ENCODE measurements at regions not wholly inside any gene's neighbourhood (a gene's known extent, or its start where the extent isn't known, plus 50 kb on each side); places are given as distances from the start of the nearest gene placed in this dataset.

DNA sequence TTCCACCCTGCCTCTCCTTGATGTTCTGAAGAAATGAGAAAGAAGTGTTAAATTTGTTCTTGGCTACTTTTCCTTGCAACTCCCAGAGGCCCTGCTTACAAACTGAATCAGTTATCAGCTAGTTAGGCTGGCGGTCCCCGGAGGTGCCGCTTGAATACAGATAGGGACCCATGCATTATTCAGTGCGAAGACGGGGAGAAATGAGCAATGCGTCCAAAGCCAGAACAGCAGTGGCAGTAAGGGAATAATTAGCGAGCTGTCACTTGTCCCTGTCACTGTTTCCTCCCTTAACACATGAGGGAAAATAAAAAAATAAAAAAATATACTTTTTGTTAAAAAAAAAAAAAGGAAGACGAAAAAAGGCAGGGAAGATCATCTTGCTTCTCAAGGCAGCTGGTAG is 528.1 kb downstream of the MN1 start:
- H3K27ac ChIP-seq = peak overlapping the region; percentile 40 to 58
- peak in 5 of 8 experiments; percentile 87 to 93 (median 90) for ATAC-seq (replicated peaks in 6 of 8)
- WGBS, 10 experiments = 0 to 80% (median 16%) methylated on average over 2 to 8 of the region's 8 CpGs; no CpG with 5 or more reads in 2 of the 10 experiments
- in situ Hi-C loops (cut with MboI; ENCODE audit: low pct_unique_long_range_greater_than_20kb in 2 of 9, low sequenced_read_pairs in 9 of 9, unreplicated experiment in 9 of 9) = no loop called here
- peak overlapping the region in 2 of 5 donors; percentile 13 for H3K4me3 ChIP-seq
- H3K4me1 ChIP-seq (replicated peaks in 1 of 2) = peaks cover 19 to 30% of the 10 kb centered on the region in 2 donors

DNA sequence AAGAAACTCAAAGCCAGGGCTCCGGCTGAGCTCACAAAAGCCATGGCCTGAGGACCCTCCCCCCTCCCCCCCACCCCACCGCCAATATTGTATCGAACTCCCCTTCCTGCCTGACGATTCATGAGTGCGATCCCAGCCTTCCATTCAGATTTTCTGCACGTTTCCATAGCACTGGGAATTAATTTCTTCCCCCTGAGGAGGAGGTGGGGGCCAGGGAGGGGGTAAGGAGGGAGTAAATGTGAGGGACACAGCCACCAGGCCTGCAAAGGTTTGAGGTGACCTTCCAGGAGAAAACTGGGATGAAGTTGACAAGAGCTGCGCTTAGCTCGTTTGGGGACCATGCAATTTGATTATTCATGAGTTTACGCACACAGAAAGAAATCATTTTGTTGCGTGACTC is 527.7 kb downstream of the MN1 start:
- in situ Hi-C loops (cut with MboI; ENCODE audit: low pct_unique_long_range_greater_than_20kb in 2 of 9, low sequenced_read_pairs in 9 of 9, unreplicated experiment in 9 of 9) = no loop called here
- peak overlapping the region in 2 of 5 donors; percentile 13 for H3K4me3 ChIP-seq
- peak in 5 of 8 experiments; percentile 71 to 80 (median 72) for ATAC-seq (replicated peaks in 6 of 8)
- peaks cover 19 to 30% of the 10 kb centered on the region in 2 donors for H3K4me1 ChIP-seq (replicated peaks in 1 of 2)
- H3K27ac ChIP-seq = peak overlapping the region; percentile 40 to 58
- WGBS, 10 experiments = 38 to 70% (median 49%) methylated on average over 2 to 5 of the region's 10 CpGs; no CpG with 5 or more reads in 5 of the 10 experiments

DNA sequence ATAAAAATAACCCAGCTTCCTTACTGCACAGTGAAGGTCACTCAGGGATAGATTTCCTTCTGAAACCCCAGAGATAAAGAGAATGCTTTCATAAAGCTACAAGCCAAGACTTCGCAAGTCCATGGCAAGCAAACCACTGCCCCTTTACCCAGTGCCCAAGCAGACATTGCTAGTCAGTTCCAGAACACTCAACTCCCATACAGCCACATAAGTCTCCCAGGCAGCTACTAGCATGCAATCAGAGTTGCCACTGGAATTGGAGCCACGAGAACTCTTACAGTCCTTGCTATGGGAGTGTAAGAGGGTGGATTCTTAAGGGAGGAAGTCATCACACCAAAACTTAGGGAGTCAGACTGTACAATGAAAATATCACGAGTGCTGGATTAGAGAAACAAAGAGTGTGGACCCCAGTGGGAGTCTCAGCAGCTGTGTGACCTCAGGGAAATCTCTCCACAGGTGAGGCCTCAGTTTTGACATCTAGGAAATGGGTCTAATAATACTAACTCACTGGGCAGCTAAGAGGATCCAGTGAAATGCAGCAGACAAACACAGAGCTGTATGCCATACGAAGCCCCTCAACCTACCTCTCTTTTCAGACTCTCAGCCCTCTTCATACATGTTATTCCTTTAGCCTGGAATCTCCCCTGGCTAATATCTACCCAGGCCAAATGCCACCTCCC is 526.6 kb downstream of the MN1 start:
- Histone ChIP-seq H3K27ac (peak overlapping the region; percentile 40 to 58), H3K4me1 (replicated peaks in 1 of 2) (peaks cover 19 to 30% of the 10 kb centered on the region in 2 donors), H3K4me3 (no peak overlapping the region)
- in situ Hi-C loops (cut with MboI; ENCODE audit: low pct_unique_long_range_greater_than_20kb in 2 of 9, low sequenced_read_pairs in 9 of 9, unreplicated experiment in 9 of 9) = no loop called here
- no peak for ATAC-seq (replicated peaks in 6 of 8)
- WGBS, 10 experiments = 57 to 100% (median 86%) methylated on average over 1 to 4 of the region's 4 CpGs; no CpG with 5 or more reads in 1 of the 10 experiments

GRCh38 chr22:27278946-27279345 is 522.6 kb downstream of the MN1 start:
- Histone ChIP-seq H3K4me3 (no peak overlapping the region), H3K4me1 (replicated peaks in 1 of 2) (peaks cover 9 to 11% of the 10 kb centered on the region in 2 donors), H3K27ac (no peak overlapping the region)
- 0 to 100% (median 60%) methylated on average over 1 to 2 of the region's 2 CpGs; no CpG with 5 or more reads in 3 of the 10 experiments for WGBS, 10 experiments
- in situ Hi-C loops (cut with MboI; ENCODE audit: low pct_unique_long_range_greater_than_20kb in 2 of 9, low sequenced_read_pairs in 9 of 9, unreplicated experiment in 9 of 9) = no loop called here
- no peak for ATAC-seq (replicated peaks in 6 of 8)

- H3K27ac ChIP-seq = no peak overlapping the region
- H3K4me3 ChIP-seq = no peak overlapping the region
- ATAC-seq (replicated peaks in 6 of 8) = no peak
- WGBS, 10 experiments = 88 to 100% (median 93%) methylated on average over 2 to 4 of the region's 5 CpGs; no CpG with 5 or more reads in 4 of the 10 experiments
- in situ Hi-C loops (cut with MboI; ENCODE audit: low pct_unique_long_range_greater_than_20kb in 2 of 9, low sequenced_read_pairs in 9 of 9, unreplicated experiment in 9 of 9) = no loop called here
- peaks cover 13 to 22% of the 10 kb centered on the region in 2 donors for H3K4me1 ChIP-seq (replicated peaks in 1 of 2)
Observed at GRCh38 chr22:27283240-27283639, 518.3 kb downstream of the MN1 start.

DNA sequence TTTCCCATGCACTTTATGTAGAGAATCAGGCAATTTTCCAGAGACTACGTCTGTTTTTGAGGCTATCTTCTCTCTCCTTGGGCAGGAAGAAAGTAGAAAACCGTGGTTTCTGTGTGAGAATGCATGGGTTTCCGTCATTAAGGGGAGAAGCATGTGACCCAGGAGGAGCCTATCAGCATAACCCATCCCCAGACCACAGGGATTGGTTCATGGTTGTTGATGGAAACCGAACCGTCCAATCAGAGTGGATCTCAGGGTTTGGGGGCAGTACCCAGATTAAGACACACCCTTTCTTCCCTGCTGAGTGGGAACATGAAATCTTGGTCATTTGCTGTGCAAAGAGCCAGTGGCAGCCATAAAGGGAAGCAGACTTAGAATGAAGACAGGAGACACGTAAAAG is 517.8 kb downstream of the MN1 start:
- H3K27ac ChIP-seq = no peak overlapping the region
- ATAC-seq (replicated peaks in 6 of 8) = no peak
- in situ Hi-C loops (cut with MboI; ENCODE audit: low pct_unique_long_range_greater_than_20kb in 2 of 9, low sequenced_read_pairs in 9 of 9, unreplicated experiment in 9 of 9) = no loop called here

DNA sequence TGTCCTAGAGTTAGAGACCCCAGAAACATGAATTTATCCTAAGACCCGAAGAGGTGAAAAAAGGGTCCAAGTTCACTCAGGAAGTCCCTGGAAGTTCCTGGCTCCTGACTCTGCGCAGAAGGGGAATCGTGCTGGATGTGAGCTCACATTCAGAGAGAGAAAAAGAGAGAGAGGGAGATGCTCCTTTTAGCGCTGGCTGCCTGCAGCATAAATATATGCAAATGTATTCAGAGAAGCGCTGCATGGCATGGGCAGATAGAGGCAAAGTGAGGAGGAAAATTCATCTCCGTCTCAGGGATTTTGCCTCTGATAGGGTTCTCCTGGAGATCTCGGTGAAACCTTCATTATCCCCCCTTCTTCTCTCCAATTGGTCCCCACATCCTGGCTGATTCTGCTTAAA is 517.2 kb downstream of the MN1 start:
- 67 to 100% (median 82%) methylated on average over 1 to 6 of the region's 7 CpGs; no CpG with 5 or more reads in 2 of the 10 experiments for WGBS, 10 experiments
- in situ Hi-C loops (cut with MboI; ENCODE audit: low pct_unique_long_range_greater_than_20kb in 2 of 9, low sequenced_read_pairs in 9 of 9, unreplicated experiment in 9 of 9) = no loop called here

More for the DNA sequence above, 517.8 kb downstream of the MN1 start:
- Histone ChIP-seq H3K4me3 (no peak overlapping the region), H3K4me1 (replicated peaks in 1 of 2) (peaks cover 13 to 23% of the 10 kb centered on the region in 2 donors)
- WGBS, 10 experiments = 72 to 100% (median 90%) methylated on average over 2 to 6 of the region's 6 CpGs; no CpG with 5 or more reads in 1 of the 10 experiments

GRCh38 chr22:27286711-27287110 is 514.8 kb downstream of the MN1 start:
- peak in 1 of 8 experiments; percentile 13 for ATAC-seq (replicated peaks in 6 of 8)
- Histone ChIP-seq H3K4me3 (no peak overlapping the region), H3K27ac (no peak overlapping the region), H3K4me1 (replicated peaks in 1 of 2) (peaks cover 13 to 26% of the 10 kb centered on the region in 2 donors)
- 68 to 100% (median 83%) methylated on average over 1 to 5 of the region's 5 CpGs; no CpG with 5 or more reads in 1 of the 10 experiments for WGBS, 10 experiments
- in situ Hi-C loops (cut with MboI; ENCODE audit: low pct_unique_long_range_greater_than_20kb in 2 of 9, low sequenced_read_pairs in 9 of 9, unreplicated experiment in 9 of 9) = no loop called here

More for the DNA sequence above, 517.2 kb downstream of the MN1 start:
- ATAC-seq (replicated peaks in 6 of 8) = peak in 5 of 8 experiments; percentile 36 to 56 (median 48)
- Histone ChIP-seq H3K27ac (no peak overlapping the region), H3K4me1 (replicated peaks in 1 of 2) (peaks cover 13 to 26% of the 10 kb centered on the region in 2 donors), H3K4me3 (no peak overlapping the region)

DNA sequence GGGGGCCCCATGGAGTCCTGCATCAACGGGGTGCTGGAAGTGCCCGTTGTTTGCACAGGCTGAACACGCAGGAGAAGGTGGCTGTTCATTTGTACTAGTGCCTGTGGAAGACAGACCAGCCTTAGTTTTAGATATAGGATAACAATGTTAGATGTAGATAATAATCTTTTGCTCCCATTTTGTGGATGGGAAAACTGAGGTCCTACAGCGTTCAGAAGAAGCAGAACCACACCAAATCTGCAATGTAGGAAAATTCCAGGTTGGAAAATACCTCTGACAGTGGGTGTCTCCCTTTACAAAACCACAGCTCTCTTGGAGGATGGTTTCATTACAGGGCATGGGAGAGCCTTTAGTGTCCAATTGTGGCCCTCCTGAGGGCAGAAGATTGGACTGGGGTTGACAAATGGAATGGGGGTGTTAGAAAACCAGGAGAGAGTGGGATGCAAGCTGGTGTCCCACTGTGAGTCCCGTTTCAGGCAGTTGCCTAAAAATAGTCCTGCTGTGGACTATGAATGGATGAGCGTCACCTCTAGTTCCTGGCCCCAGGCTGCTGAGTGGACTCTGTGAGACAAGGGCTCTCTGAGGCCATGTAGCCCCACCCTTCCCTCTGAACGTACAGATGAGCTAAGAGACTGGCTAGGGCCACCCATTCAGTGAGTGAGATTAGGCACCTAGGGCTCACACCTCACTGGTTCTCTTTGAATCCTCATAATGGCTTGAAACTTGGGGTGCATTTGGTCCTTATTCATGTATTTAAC is 508.8 kb downstream of the MN1 start:
- in situ Hi-C loops (cut with MboI; ENCODE audit: low pct_unique_long_range_greater_than_20kb in 2 of 9, low sequenced_read_pairs in 9 of 9, unreplicated experiment in 9 of 9) = no loop called here
- Histone ChIP-seq H3K4me3 (no peak overlapping the region), H3K27ac (no peak overlapping the region), H3K4me1 (replicated peaks in 1 of 2) (peaks cover 35 to 43% of the 10 kb centered on the region in 2 donors)
- ATAC-seq (replicated peaks in 6 of 8) = peak in 3 of 8 experiments; percentile 81 to 98 (median 97)
- 60 to 96% (median 71%) methylated on average over 1 to 7 of the region's 7 CpGs; no CpG with 5 or more reads in 1 of the 10 experiments for WGBS, 10 experiments

- ATAC-seq (replicated peaks in 6 of 8) = peak in 4 of 8 experiments; percentile 11 to 65 (median 19)
- in situ Hi-C loops (cut with MboI; ENCODE audit: low pct_unique_long_range_greater_than_20kb in 2 of 9, low sequenced_read_pairs in 9 of 9, unreplicated experiment in 9 of 9) = no loop called here
- 40 to 82% (median 67%) methylated on average over 5 to 12 of the region's 12 CpGs for WGBS, 10 experiments
- Histone ChIP-seq H3K4me1 (replicated peaks in 1 of 2) (peaks cover 43 to 54% of the 10 kb centered on the region in 2 donors), H3K4me3 (no peak overlapping the region), H3K27ac (no peak overlapping the region)
Observed at GRCh38 chr22:27293721-27294445, 507.7 kb downstream of the MN1 start.

GRCh38 chr22:27295040-27295439 is 506.5 kb downstream of the MN1 start:
- 14 to 100% (median 78%) methylated on average over 1 to 3 of the region's 3 CpGs; no CpG with 5 or more reads in 4 of the 10 experiments for WGBS, 10 experiments
- in situ Hi-C loops (cut with MboI; ENCODE audit: low pct_unique_long_range_greater_than_20kb in 2 of 9, low sequenced_read_pairs in 9 of 9, unreplicated experiment in 9 of 9) = no loop called here
- ATAC-seq (replicated peaks in 6 of 8) = no peak

DNA sequence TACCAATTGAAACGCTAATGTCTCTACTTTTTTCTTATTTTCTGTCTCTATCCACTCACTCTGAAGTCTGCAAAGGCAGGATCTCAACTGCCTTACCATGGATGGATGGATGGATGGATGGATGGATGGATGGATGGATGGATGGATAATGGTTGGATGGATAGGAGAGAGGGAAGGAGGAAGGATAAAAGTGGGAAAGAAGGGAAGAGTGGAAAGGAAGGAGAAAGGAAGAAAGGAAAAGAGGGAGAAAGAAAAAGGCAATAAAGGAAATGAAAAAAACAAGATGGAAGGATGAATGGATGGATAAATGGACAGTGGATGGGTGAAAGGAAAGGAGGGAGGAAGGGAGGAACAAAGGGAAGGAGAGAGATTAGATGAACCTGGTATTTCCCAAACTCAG is 506.0 kb downstream of the MN1 start:
- no peak for ATAC-seq (replicated peaks in 6 of 8)
- in situ Hi-C loops (cut with MboI; ENCODE audit: low pct_unique_long_range_greater_than_20kb in 2 of 9, low sequenced_read_pairs in 9 of 9, unreplicated experiment in 9 of 9) = no loop called here

More at GRCh38 chr22:27295040-27295439, 506.5 kb downstream of the MN1 start:
- Histone ChIP-seq H3K4me3 (no peak overlapping the region), H3K27ac (no peak overlapping the region), H3K4me1 (replicated peaks in 1 of 2) (peaks cover 54 to 64% of the 10 kb centered on the region in 2 donors)

More for the DNA sequence above, 506.0 kb downstream of the MN1 start:
- Histone ChIP-seq H3K27ac (no peak overlapping the region), H3K4me3 (no peak overlapping the region), H3K4me1 (replicated peaks in 1 of 2) (peaks cover 56 to 66% of the 10 kb centered on the region in 2 donors)
- WGBS, 10 experiments = 33 to 100% (median 63%) methylated on average over 1 of the region's 1 CpG; no CpG with 5 or more reads in 1 of the 10 experiments

All from motor neuron (in vitro differentiated cells).